ENCODE measurements at regions not wholly inside any gene's neighbourhood (a gene's known extent, or its start where the extent isn't known, plus 50 kb on each side); places are given as distances from the start of the nearest gene placed in this dataset.
A peak's percentile ranks its signal among the peaks of the same experiment; 100 is the strongest.

- CTCF ChIA-PET, result no interaction called here
Measured at GRCh38 chr1:221098471-221099405, 219.5 kb downstream of the HLX start.

GRCh38 chr1:221099747-221100595 lies 220.7 kb downstream of the HLX start:
- CTCF ChIA-PET, result interaction anchor here (1.1 kb wide), 1 partner anchor 64 kb away, joined by 3 read pairs; no protein-coding TSS in a partner anchor

More at GRCh38 chr1:221098471-221099405, 219.5 kb downstream of the HLX start:
- TF ChIP-seq CTCF (conservative IDR thresholded peaks at IDR 0.05; ENCODE audit: low read depth, low read length) (no peak), EZH2phosphoT487 (IDR thresholded peaks at IDR 0.05; ENCODE audit: borderline replicate concordance, low read length) (no peak), EZH2 (IDR thresholded peaks at IDR 0.05; ENCODE audit: low read length, unreplicated experiment) (no peak)
- Histone ChIP-seq H2AFZ (ENCODE audit: low read length) (0 out of 2 replicates have a peak overlapping the region, but pooled peaks have one; percentile 3), H3K9me2 (replicated peaks; ENCODE audit: low read length) (no peaks in the 10 kb centered on the region), H3K9me3 (ENCODE audit: low read length) (no peaks in the 10 kb centered on the region), H4K20me1 (ENCODE audit: low read length) (no peaks in the 10 kb centered on the region), H3K9ac (ENCODE audit: low read length) (peak overlapping the region; percentile 19; the same call in 1 of the 2 replicates), H3K4me2 (ENCODE audit: low read length) (peak overlapping the region; percentile 26; the same call in 1 of the 2 replicates), H3K27ac (ENCODE audit: low read length) (peak overlapping the region; percentile 71), H3K4me1 (ENCODE audit: insufficient read depth, low read length) (peaks cover 70% of the 10 kb centered on the region), H3F3A (ENCODE audit: low read length, unreplicated experiment) (peaks cover 10% of the 10 kb centered on the region), H3K4me3 (ENCODE audit: low read length) (no peak overlapping the region), H3K36me3 (ENCODE audit: low read depth, low read length) (no peaks in the 10 kb centered on the region), H3K79me2 (ENCODE audit: low read length) (no peaks in the 10 kb centered on the region), H3K27me3 (ENCODE audit: low read length) (no peaks in the 10 kb centered on the region)
- no TSS peak for BruUV-seq (replicated peaks)
- ATAC-seq (peak; percentile 13; the same call in 1 of the 2 replicates), DNase-seq (peak; percentile 69)
- POLR2A ChIA-PET (ENCODE audit: unreplicated experiment), result no interaction called here
- intact Hi-C loops (cut with micrococcal nuclease), result no loop called here

More at GRCh38 chr1:221099747-221100595, 220.7 kb downstream of the HLX start:
- no peaks in the 10 kb centered on the region for H3K9me3 ChIP-seq (ENCODE audit: low read length)
- H2AFZ ChIP-seq (ENCODE audit: low read length), result no peak overlapping the region
- no peak overlapping the region for H3K4me3 ChIP-seq (ENCODE audit: low read length)
- H3K27ac ChIP-seq (ENCODE audit: low read length), result peak overlapping the region; percentile 62
- H3K4me2 ChIP-seq (ENCODE audit: low read length), result peak overlapping the region; percentile 57
- no peaks in the 10 kb centered on the region for H4K20me1 ChIP-seq (ENCODE audit: low read length)
- intact Hi-C loops (cut with micrococcal nuclease), result loop anchor here (1.0 to 5.0 kb wide), 3 partner anchors 12 to 193 kb away; no protein-coding TSS in a partner anchor
- no peaks in the 10 kb centered on the region for H3K79me2 ChIP-seq (ENCODE audit: low read length)
- DNase-seq, result no peak
- POLR2A ChIA-PET (ENCODE audit: unreplicated experiment), result no interaction called here
- H3K9me2 ChIP-seq (replicated peaks; ENCODE audit: low read length), result no peaks in the 10 kb centered on the region
- H3F3A ChIP-seq (ENCODE audit: low read length, unreplicated experiment), result peaks cover 10% of the 10 kb centered on the region
- TF ChIP-seq CTCF (conservative IDR thresholded peaks at IDR 0.05; ENCODE audit: low read depth, low read length) (no peak), EZH2phosphoT487 (IDR thresholded peaks at IDR 0.05; ENCODE audit: borderline replicate concordance, low read length) (no peak), EZH2 (IDR thresholded peaks at IDR 0.05; ENCODE audit: low read length, unreplicated experiment) (no peak)
- BruUV-seq (replicated peaks), result no TSS peak
- H3K36me3 ChIP-seq (ENCODE audit: low read depth, low read length), result no peaks in the 10 kb centered on the region
- no peak overlapping the region for H3K9ac ChIP-seq (ENCODE audit: low read length)
- H3K4me1 ChIP-seq (ENCODE audit: insufficient read depth, low read length), result peaks cover 58% of the 10 kb centered on the region
- H3K27me3 ChIP-seq (ENCODE audit: low read length), result no peaks in the 10 kb centered on the region
- 0 out of 2 replicates have a peak, but pooled peaks have one; percentile 2 for ATAC-seq

Data from PC-3 (cell line).